ENCODE measurements at regions not wholly inside any gene's neighbourhood (a gene's known extent, or its start where the extent isn't known, plus 50 kb on each side); places are given as distances from the start of the nearest gene placed in this dataset.
A peak's percentile ranks its signal among the peaks of the same experiment; 100 is the strongest.
"Not testable (repeated sequence)": the region's sequence is repeated elsewhere in the genome, so short reads cannot be mapped to it uniquely, and the experiment has no call there.

- not testable (repeated sequence) for DNase-seq
These were observed 132.2 kb upstream of the CIBAR2 start for GRCh38 chr16:85244452-85244851.

GRCh38 chr16:85245307-85246172, 133.3 kb upstream of the CIBAR2 start:
- DNase-seq: peak; percentile 34 to 43

GRCh38 chr16:85246473-85246872, 134.2 kb upstream of the CIBAR2 start:
- no peak for DNase-seq

- no peak for DNase-seq
These were observed 134.7 kb upstream of the CIBAR2 start for GRCh38 chr16:85246973-85247372.

GRCh38 chr16:85248342-85248741, 136.1 kb upstream of the CIBAR2 start:
- DNase-seq: no peak

- DNase-seq: no peak
These were observed 136.6 kb upstream of the CIBAR2 start for GRCh38 chr16:85248857-85249256.

- DNase-seq: no peak
These were observed 137.3 kb upstream of the CIBAR2 start for GRCh38 chr16:85249418-85250146.

GRCh38 chr16:85250147-85250463, 137.8 kb upstream of the CIBAR2 start:
- no peak for DNase-seq

- DNase-seq: no peak
These were observed 138.4 kb upstream of the CIBAR2 start for GRCh38 chr16:85250609-85251223.

GRCh38 chr16:85251225-85251760, 139.0 kb upstream of the CIBAR2 start:
- DNase-seq: no peak

- DNase-seq: no peak
These were observed 139.7 kb upstream of the CIBAR2 start for GRCh38 chr16:85252014-85252413.

- no peak for DNase-seq
These were observed 140.2 kb upstream of the CIBAR2 start for GRCh38 chr16:85252461-85252860.

GRCh38 chr16:85253084-85253941, 141.0 kb upstream of the CIBAR2 start:
- peak; percentile 48 to 60 for DNase-seq

- no peak for DNase-seq
These were observed 141.8 kb upstream of the CIBAR2 start for GRCh38 chr16:85254051-85254450.

GRCh38 chr16:85254921-85255320, 142.6 kb upstream of the CIBAR2 start:
- DNase-seq: no peak

GRCh38 chr16:85255777-85256176, 143.5 kb upstream of the CIBAR2 start:
- no peak for DNase-seq

GRCh38 chr16:85256190-85256739, 144.0 kb upstream of the CIBAR2 start:
- DNase-seq: no peak

- no peak for DNase-seq
These were observed 145.2 kb upstream of the CIBAR2 start for GRCh38 chr16:85257483-85257882.

GRCh38 chr16:85258166-85258565, 145.9 kb upstream of the CIBAR2 start:
- no peak for DNase-seq

GRCh38 chr16:85258629-85259028, 146.4 kb upstream of the CIBAR2 start:
- DNase-seq: no peak

GRCh38 chr16:85259115-85259831, 147.0 kb upstream of the CIBAR2 start:
- no peak for DNase-seq

- DNase-seq: no peak
These were observed 147.5 kb upstream of the CIBAR2 start for GRCh38 chr16:85259832-85260167.

Data from activated CD4-positive, alpha-beta T cell treated with anti-CD3 and anti-CD28 coated beads, Interleukin-2, amount 50 U/mL, for 4 hours (primary cell).